ENCODE measurements at regions not wholly inside any gene's neighbourhood (a gene's known extent, or its start where the extent isn't known, plus 50 kb on each side); places are given as distances from the start of the nearest gene placed in this dataset.
"Not testable (repeated sequence)": the region's sequence is repeated elsewhere in the genome, so short reads cannot be mapped to it uniquely, and the experiment has no call there.

- TF ChIP-seq, protein P1, sequence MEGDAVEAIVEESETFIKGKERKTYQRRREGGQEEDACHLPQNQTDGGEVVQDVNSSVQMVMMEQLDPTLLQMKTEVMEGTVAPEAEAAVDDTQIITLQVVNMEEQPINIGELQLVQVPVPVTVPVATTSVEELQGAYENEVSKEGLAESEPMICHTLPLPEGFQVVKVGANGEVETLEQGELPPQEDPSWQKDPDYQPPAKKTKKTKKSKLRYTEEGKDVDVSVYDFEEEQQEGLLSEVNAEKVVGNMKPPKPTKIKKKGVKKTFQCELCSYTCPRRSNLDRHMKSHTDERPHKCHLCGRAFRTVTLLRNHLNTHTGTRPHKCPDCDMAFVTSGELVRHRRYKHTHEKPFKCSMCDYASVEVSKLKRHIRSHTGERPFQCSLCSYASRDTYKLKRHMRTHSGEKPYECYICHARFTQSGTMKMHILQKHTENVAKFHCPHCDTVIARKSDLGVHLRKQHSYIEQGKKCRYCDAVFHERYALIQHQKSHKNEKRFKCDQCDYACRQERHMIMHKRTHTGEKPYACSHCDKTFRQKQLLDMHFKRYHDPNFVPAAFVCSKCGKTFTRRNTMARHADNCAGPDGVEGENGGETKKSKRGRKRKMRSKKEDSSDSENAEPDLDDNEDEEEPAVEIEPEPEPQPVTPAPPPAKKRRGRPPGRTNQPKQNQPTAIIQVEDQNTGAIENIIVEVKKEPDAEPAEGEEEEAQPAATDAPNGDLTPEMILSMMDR (IDR thresholded peaks at IDR 0.05) = not testable (repeated sequence)
- not testable (repeated sequence) for TF ChIP-seq POLR2A (IDR thresholded peaks at IDR 0.05)
Observed at GRCh38 chr1:43096528-43096927, 75.6 kb downstream of the EBNA1BP2 start.
